Ovary (tissue), 7 donors: ENCODE measurements at regions not wholly inside any gene's neighbourhood (a gene's known extent, or its start where the extent isn't known, plus 50 kb on each side); places are given as distances from the start of the nearest gene placed in this dataset.

Experiments
- DNase-seq, 5 donors: peaks; one replicate each; pipeline ENCODE4 v3.0.0-alpha.2; 2019 to 2020
- H3K27ac ChIP-seq, 2 donors: fragments of 200-600 bp; one replicate each; pipeline versions ENCODE4 v1.5.1 to v1.8.0; 2019 to 2022
- H3K27me3 ChIP-seq: fragments of 200-600 bp; one replicate; pipeline ENCODE4 v1.8.0; 2022
- H3K36me3 ChIP-seq: fragments of 200-600 bp; sonication (generic); one replicate; pipeline ENCODE4 v1.5.1; 2019
- H3K4me1 ChIP-seq: one replicate; pipeline ENCODE4 v1.8.1; 2013; ENCODE audit warnings: mild to moderate bottlenecking, moderate library complexity; ENCODE audit not compliant: insufficient read depth
- H3K4me3 ChIP-seq: fragments of 200-600 bp; sonication (generic); one replicate; pipeline ENCODE4 v1.5.1; 2017
- H3K9me3 ChIP-seq, 2 donors: fragments of 200-600 bp in 1 of 2; sonication (generic) in 1 of 2; one replicate each; pipeline versions ENCODE4 v1.5.1 to v1.8.1; 2013 to 2019; ENCODE audit warnings: mild to moderate bottlenecking in 1 of 2, moderate library complexity in 1 of 2
- EP300 ChIP-seq: sonication (generic); formaldehyde crosslinking; IDR thresholded peaks from one replicate; pipeline ENCODE4 v1.6.1; 2017; ENCODE audit warnings: antibody characterized with exemption
- POLR2A ChIP-seq: fragments of 450-650 bp; IDR thresholded peaks from one replicate; pipeline ENCODE4 v1.6.1; 2017; ENCODE audit warnings: antibody characterized with exemption, mild to moderate bottlenecking, moderate library complexity
- WGBS, 3 donors: extraction: QIAGEN DNeasy Blood & Tissue Kit in 1 of 3; methylation state at CpG; one replicate each; pipeline versions ENCODE4 v1.1.5 to v1.1.7; 2013 to 2017; 5-methylcytosine and 5-hydroxymethylcytosine counted together
- intact Hi-C, 4 donors: fragments of 100-400 bp; cut with DNase I; formaldehyde crosslinking; loops; one replicate each; pipeline versions ENCODE4 v1.11.0 to v1.15.1; 2022 to 2023
- TF ChIP-seq, protein P1 (sequence below), 3 donors: fragments of 450-650 bp in 2 of 3; fragments of 200-600 bp in 1 of 3; IDR thresholded peaks; one replicate each; pipeline versions ENCODE4 v1.5.1 to v1.8.0; 2016 to 2022; ENCODE audit warnings: antibody characterized with exemption in 3 of 3, mild to moderate bottlenecking in 1 of 3
- donor health status: DM: no; HTN: no; CAD: no; lungs with moderate emphysema.
- donor health status: DM: no; HTN: no; CAD: no.
- donor health status: Bipolar disorder and iron deficiency.
- donor health status: DM: no; HTN: no; CAD: no.
- donor health status: DM: yes; HTN: yes; CAD: no.

DNA sequence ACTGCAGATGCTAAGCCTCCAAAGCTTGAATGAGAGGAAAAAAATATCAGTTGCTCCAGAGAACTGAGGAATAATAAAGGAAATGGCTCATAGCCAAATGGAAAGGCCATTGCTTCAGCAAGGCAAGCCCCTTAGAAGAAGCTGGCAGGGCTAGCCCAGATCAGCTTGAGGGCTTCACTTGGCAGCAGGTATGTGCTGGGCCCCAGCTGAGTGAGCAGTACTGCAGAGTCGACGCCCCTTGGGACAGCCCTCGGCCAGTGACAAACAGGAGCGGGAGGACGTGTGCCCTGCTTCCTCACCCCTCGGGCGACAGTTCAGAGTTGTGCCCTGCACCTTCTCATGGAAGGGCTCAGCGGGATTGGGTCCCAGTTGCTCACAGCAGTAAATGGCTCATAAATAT, 1031.2 kb upstream of the TMEM132C start:
- Histone ChIP-seq H3K36me3 (no peaks in the 10 kb centered on the region), H3K9me3 (no peaks in the 10 kb centered on the region), H3K4me1 (no peaks in the 10 kb centered on the region), H3K27me3 (no peaks in the 10 kb centered on the region), H3K4me3 (no peak overlapping the region), H3K27ac (no peak overlapping the region)
- intact Hi-C loops: no loop called here
- no peak for DNase-seq
- TF ChIP-seq POLR2A (no peak), EP300 (no peak)
- TF ChIP-seq, protein P1, sequence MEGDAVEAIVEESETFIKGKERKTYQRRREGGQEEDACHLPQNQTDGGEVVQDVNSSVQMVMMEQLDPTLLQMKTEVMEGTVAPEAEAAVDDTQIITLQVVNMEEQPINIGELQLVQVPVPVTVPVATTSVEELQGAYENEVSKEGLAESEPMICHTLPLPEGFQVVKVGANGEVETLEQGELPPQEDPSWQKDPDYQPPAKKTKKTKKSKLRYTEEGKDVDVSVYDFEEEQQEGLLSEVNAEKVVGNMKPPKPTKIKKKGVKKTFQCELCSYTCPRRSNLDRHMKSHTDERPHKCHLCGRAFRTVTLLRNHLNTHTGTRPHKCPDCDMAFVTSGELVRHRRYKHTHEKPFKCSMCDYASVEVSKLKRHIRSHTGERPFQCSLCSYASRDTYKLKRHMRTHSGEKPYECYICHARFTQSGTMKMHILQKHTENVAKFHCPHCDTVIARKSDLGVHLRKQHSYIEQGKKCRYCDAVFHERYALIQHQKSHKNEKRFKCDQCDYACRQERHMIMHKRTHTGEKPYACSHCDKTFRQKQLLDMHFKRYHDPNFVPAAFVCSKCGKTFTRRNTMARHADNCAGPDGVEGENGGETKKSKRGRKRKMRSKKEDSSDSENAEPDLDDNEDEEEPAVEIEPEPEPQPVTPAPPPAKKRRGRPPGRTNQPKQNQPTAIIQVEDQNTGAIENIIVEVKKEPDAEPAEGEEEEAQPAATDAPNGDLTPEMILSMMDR (IDR thresholded peaks at IDR 0.05): no peak
- WGBS, 3 donors: 68 to 79% (median 72%) methylated on average over 8 of the region's 8 CpGs

DNA sequence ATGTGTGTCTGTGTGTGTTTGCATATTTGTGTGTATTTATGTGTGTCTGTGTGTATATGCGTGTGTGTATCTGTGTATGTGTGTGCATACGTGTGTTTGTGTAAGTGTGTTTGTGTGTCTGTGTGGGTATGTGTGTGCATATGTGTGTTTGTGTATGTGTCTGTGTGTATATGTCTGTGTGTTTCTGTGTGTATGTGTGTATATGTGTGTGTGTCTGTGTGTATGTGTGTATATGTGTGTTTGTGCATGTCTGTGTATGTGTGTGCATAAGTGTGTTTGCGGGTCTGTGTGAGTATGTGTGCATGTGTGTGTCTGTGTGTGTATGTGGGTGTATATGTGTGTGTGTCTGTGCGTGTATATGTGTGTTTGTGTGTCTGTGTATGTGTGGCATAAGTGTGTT, 1030.5 kb upstream of the TMEM132C start:
- H3K27me3 ChIP-seq: no peaks in the 10 kb centered on the region
- no peak overlapping the region for H3K4me3 ChIP-seq
- WGBS, 3 donors: 78 to 90% (median 86%) methylated on average over 4 of the region's 4 CpGs
- TF ChIP-seq, protein P1 (IDR thresholded peaks at IDR 0.05): no peak
- no peak for TF ChIP-seq EP300
- no peak for TF ChIP-seq POLR2A
- no peaks in the 10 kb centered on the region for H3K4me1 ChIP-seq
- H3K27ac ChIP-seq: no peak overlapping the region
- H3K36me3 ChIP-seq: no peaks in the 10 kb centered on the region
- intact Hi-C loops: no loop called here
- no peaks in the 10 kb centered on the region for H3K9me3 ChIP-seq
- DNase-seq: no peak

DNA sequence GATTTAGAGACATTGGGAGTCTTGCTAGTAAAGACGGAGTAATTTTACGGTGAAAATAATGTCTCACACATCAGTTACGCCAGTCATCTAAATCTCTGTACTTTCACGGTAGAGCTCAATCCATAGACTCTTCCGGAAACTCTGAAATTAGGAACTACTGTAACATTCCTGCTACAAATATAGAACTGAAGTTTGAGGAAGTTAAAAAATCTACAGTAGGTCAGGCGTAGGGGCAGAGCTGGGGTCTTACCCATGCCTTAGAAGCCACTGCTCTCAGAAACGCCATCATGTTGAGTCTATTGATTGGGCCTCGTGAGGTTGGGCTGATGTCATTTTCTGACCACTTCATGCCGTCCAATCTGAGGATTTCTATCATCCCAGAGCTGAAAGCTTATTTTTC, 1029.8 kb upstream of the TMEM132C start:
- Histone ChIP-seq H3K36me3 (no peaks in the 10 kb centered on the region), H3K4me3 (no peak overlapping the region), H3K27me3 (no peaks in the 10 kb centered on the region), H3K4me1 (no peaks in the 10 kb centered on the region), H3K9me3 (no peaks in the 10 kb centered on the region), H3K27ac (no peak overlapping the region)
- intact Hi-C loops: no loop called here
- TF ChIP-seq EP300: no peak
- no peak for TF ChIP-seq POLR2A
- TF ChIP-seq, protein P1 (IDR thresholded peaks at IDR 0.05): no peak
- 87 to 91% (median 89%) methylated on average over 9 of the region's 9 CpGs for WGBS, 3 donors
- no peak for DNase-seq

DNA sequence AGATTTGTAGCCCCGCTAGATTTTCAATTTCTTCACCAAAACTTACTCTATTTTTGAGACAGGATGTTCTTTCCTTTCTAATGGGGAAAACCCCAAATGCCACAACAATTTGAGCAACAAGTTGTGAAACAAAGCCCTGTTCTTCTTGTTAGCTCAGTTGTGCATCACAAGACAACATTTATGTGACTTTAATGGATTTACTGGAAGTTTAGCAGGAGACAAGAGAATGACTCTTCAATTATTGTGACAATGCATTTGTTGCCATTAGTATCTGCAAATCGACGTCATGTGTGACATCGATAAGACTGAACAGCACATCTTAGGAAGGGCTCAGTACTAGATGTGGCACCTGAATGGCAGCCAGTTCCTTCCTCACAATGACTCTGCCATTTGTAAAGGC, 1028.9 kb upstream of the TMEM132C start:
- WGBS, 3 donors: 89 to 92% (median 91%) methylated on average over 4 of the region's 4 CpGs
- H3K27me3 ChIP-seq: no peaks in the 10 kb centered on the region

More for the DNA sequence above, 1028.9 kb upstream of the TMEM132C start:
- Histone ChIP-seq H3K27ac (no peak overlapping the region), H3K36me3 (no peaks in the 10 kb centered on the region), H3K9me3 (no peaks in the 10 kb centered on the region), H3K4me1 (no peaks in the 10 kb centered on the region), H3K4me3 (no peak overlapping the region)
- intact Hi-C loops: no loop called here
- no peak for DNase-seq
- TF ChIP-seq POLR2A (no peak), EP300 (no peak)
- TF ChIP-seq, protein P1 (IDR thresholded peaks at IDR 0.05): no peak
